ENCODE measurements at regions not wholly inside any gene's neighbourhood (a gene's known extent, or its start where the extent isn't known, plus 50 kb on each side); places are given as distances from the start of the nearest gene placed in this dataset.

- Histone ChIP-seq H3K4me1 (ENCODE audit: control insufficient read depth in 1 of 2, insufficient read depth in 2 of 2, low read depth in 1 of 2, low read length in 1 of 2) (peaks cover 0 to 60% of the 10 kb centered on the region in 2 experiments; a peak in 1 of 4 replicates), H3F3A (replicated peaks; ENCODE audit: insufficient read depth) (no peaks in the 10 kb centered on the region), H3K4me2 (no peak overlapping the region), H3K27ac (ENCODE audit: low read depth in 2 of 2, low read length in 1 of 2) (no peak overlapping the region; a peak in 1 of 4 replicates), H3K79me2 (ENCODE audit: insufficient read depth) (no peaks in the 10 kb centered on the region), H4K20me1 (ENCODE audit: insufficient read depth) (no peaks in the 10 kb centered on the region), H2AFZ (ENCODE audit: low read depth) (no peak overlapping the region), H3K9me3 (no peaks in the 10 kb centered on the region), H3K9me2 (no peaks in the 10 kb centered on the region), H3K27me3 (ENCODE audit: insufficient read depth) (no peaks in the 10 kb centered on the region), H3K4me3 (ENCODE audit: low read depth in 2 of 2, low read length in 1 of 2) (no peak overlapping the region), H3K36me3 (replicated peaks in 1 of 2; ENCODE audit: control insufficient read depth in 1 of 2, insufficient read depth in 2 of 2, low read length in 1 of 2) (no peaks in the 10 kb centered on the region), H3K9ac (no peak overlapping the region)
- TF ChIP-seq RXRA (IDR thresholded peaks at IDR 0.05; ENCODE audit: borderline replicate concordance, low read depth) = no peak
- TF ChIP-seq TCF12 (IDR thresholded peaks at IDR 0.05) = no peak
- no peak for TF ChIP-seq IRF3 (IDR thresholded peaks at IDR 0.05; ENCODE audit: low read depth, low read length)
- no peak for TF ChIP-seq EZH2phosphoT487 (IDR thresholded peaks at IDR 0.05; ENCODE audit: borderline replicate concordance, low read depth)
- TF ChIP-seq FOSL2 (IDR thresholded peaks at IDR 0.05; ENCODE audit: borderline replicate concordance, low read depth) = no peak
- no peak for TF ChIP-seq NFIC (IDR thresholded peaks at IDR 0.05; ENCODE audit: borderline replicate concordance)
- no peak for TF ChIP-seq MEF2A (IDR thresholded peaks at IDR 0.05; ENCODE audit: borderline replicate concordance, low read depth)
- no peak for TF ChIP-seq CHD2 (IDR thresholded peaks at IDR 0.05; ENCODE audit: low read length, partially characterized antibody)
- no peak for TF ChIP-seq REST (IDR thresholded peaks at IDR 0.05; ENCODE audit: low read depth, low read length)
- no peak for TF ChIP-seq POLR2AphosphoS5 (IDR thresholded peaks at IDR 0.05; ENCODE audit: low read depth, low read length)
- no peak for TF ChIP-seq MXI1 (IDR thresholded peaks at IDR 0.05; ENCODE audit: low read depth, low read length)
- TF ChIP-seq RAD21 (IDR thresholded peaks at IDR 0.05; ENCODE audit: low read length) = no peak
- no peak for TF ChIP-seq MAX (IDR thresholded peaks at IDR 0.05; ENCODE audit: low read depth)
- no peak for TF ChIP-seq SIN3A (IDR thresholded peaks at IDR 0.05; ENCODE audit: borderline replicate concordance, low read depth, low read length)
- TF ChIP-seq CTCF (IDR thresholded peaks at IDR 0.05) = no peak
- no peak for TF ChIP-seq USF2 (IDR thresholded peaks at IDR 0.05; ENCODE audit: borderline replicate concordance, low read depth, low read length)
- no peak for TF ChIP-seq JUND (IDR thresholded peaks at IDR 0.05)
- TF ChIP-seq SMC3 (IDR thresholded peaks at IDR 0.05; ENCODE audit: low read depth, low read length) = no peak
- WGBS (ENCODE audit: low lambda C conversion rate) = 6% methylated on average over 2 of the region's 2 CpGs
- DNase-seq = no peak
- CTCF ChIA-PET = interaction anchor here (0.7 to 6.1 kb wide), 5 partner anchors 9 to 21 kb away, joined by 3 to 30 read pairs (median 8); no protein-coding TSS in a partner anchor
- POLR2A ChIA-PET = no interaction called here
Measured at GRCh38 chr11:116202922-116203321, 569.9 kb downstream of the BUD13 start.

Data from SK-N-SH (cell line).